AG08396 (cell line): ENCODE measurements at regions not wholly inside any gene's neighbourhood (a gene's known extent, or its start where the extent isn't known, plus 50 kb on each side); places are given as distances from the start of the nearest gene placed in this dataset.
A peak's percentile ranks its signal among the peaks of the same experiment; 100 is the strongest.

Experiments used
- DNase-seq: peaks from one replicate; pipeline ENCODE4 v3.0.0; 2012; ENCODE audit warnings: low spot score, mixed read lengths

- DNase-seq: no peak
Measured at GRCh38 chr5:142475102-142475513, 150.3 kb upstream of the SPRY4 start.

DNA sequence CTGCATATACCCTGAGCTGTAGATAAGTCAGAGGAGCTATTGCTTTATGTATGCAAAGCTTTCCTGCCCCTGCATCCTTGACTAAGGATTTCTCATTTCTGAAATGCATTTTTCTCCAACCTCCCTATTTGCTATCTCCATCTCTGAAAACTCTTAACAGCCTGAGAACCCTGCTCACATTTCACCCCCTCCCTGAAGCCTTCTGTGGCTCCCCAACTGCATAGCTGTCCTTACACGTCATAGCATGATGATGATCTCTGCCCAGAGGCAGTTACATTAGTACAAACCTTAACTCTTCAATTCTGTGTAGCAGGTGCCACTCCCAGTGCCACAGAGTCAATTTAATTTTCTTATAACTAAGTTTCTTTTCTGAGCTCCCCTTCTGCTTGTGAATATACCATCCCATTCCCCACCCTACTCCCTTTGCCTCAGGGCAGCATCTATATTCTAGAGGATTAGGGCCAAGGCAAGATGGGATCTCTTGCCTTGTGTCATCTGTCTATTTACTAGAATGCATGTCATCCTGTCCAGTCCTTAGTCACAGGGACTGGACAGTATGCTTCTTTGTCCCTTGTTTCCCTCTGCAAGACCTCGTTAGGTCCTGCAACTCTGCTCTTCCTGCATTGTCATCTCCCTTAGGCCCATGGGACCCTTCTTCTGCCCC, 149.7 kb upstream of the SPRY4 start:
- DNase-seq: peak; percentile 45

GRCh38 chr5:142473038-142473437, 148.2 kb upstream of the SPRY4 start:
- DNase-seq: no peak

GRCh38 chr5:142472306-142472951, 147.6 kb upstream of the SPRY4 start:
- peak; percentile 78 for DNase-seq

DNA sequence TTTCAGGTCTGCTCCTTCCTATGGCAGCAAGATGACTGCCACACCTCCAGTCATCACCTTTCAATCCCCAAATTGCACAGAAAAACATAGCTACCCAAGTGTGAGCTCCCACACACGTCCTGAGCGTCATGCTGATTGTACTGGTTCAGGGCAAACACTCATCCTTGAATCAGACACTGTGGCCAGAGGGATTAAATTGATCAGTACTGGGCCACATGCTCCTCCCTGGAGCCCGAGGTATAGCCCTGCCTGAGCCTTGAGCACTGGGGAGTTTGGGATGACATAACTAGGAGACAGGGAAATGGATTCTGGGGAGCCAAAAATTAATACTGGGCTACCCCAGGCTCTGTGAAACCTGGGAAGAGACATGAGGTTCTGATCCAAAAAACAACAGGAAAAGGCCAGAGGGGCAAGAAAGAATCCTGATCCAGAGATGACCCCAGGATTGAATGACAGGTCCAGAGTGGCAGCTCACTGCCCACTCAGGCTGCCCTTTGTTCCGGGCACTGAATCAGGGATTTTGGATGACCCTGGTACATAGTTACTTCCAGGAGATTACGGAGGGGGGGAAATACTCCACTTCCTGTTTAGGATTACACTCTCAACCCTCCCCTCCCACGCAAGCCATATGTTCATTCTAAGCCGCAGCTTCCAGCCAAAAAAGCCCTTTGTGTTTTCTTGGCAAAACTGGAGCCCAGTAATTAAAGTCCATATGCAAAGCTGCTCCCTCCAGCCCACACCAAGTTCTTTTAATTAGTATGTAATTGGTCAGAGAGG, 141.6 kb upstream of the SPRY4 start:
- peak; percentile 23 for DNase-seq

DNA sequence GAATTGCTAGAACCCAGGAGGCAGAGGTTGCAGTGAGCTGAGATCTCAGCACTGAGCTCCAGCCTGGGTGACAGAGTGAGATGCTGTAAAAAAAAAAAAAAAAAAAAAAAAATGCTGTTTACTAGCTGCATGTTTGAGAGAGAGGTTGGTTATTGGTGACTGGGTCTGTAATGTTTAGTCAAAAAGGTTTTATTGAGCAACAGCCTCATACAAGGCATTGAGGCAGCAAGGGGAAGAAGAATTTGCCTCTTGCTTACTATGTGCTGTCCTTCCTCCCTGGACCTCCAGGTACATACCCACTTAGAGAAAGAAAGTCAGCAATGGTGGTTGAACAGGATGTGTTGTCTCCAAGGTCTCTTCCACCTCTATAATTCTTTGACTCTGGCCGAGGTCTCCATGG, 140.7 kb upstream of the SPRY4 start:
- DNase-seq: no peak

DNA sequence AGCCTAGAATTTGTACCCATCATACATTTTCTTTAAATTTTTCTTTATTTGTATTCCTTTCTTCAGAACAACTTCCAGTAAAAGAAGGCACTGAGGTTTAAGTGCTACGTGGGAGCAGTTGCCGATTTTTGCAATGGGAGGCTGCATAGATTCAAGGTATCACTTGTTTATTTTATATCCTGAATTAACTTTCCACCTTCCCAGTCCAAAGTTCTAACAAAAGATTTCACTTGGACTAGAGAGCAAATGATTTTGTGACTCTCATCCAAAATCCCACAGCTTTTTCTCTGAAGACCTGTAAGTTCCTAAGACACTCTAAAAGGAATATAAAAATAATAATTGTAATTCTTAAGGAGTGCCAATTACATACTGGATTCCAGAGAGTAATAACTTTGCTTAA, 139.1 kb upstream of the SPRY4 start:
- no peak for DNase-seq

- DNase-seq: no peak
Measured at GRCh38 chr5:142461028-142461590, 136.3 kb upstream of the SPRY4 start.

DNA sequence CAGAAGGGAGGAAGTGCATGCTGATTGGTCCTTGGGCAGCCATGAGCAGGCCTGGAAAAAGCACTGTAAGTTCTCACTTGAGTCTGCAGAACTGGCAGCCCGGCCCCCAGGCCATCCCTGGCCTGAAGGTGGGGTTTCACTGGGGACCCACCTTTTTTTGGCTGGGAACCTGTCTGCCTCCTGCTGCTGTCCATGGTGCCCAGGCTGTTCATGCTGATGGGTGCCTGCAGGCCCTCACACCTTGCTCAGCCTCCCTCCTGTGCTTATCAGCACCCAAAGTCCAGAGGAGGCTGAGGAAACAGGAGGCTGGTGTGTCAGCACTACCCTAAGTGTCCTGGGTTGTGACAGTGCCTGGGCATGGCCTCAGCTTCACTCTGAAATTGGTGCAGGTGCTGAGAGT, 134.4 kb upstream of the SPRY4 start:
- no peak for DNase-seq

DNA sequence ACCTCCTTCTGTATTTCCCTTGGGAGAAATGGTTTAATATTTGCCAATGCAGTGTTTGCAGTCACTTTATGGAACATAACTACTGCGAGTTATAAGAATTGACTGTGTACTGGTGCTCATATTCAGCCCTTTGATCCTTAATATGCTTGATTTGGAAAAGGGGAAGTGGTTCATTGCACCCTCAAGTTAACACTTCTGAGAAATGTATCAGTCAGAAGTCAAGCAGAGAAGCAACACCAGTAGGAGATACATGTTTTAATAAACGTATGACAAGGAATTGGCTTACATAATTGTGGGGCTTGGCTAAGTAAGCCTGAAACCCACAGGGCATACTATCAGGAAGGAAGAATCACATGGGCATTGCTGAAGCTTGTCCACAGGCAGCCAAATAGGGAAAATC, 131.0 kb upstream of the SPRY4 start:
- DNase-seq: no peak

DNA sequence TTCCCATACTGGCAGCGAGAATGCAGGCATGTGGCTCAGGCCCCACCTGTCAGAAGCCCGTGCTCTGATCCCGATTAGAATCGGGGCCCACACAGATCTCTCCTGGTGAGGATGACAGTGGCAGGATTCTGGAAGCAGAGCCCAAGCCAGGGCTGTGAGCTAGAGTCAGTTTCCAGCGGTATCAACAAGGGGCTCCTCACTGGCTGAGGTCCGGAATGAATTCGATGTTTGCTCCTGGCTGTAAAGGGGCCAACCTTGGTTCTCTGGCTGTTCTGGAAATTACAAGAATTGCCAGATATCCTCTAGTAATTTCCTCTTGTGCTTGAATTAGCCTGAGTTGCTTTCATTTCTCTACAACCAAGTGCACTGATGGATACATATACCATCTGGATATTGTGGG, 129.1 kb upstream of the SPRY4 start:
- no peak for DNase-seq

- no peak for DNase-seq
Measured at GRCh38 chr5:142450419-142450818, 125.6 kb upstream of the SPRY4 start.

GRCh38 chr5:142447887-142448286, 123.1 kb upstream of the SPRY4 start:
- DNase-seq: no peak

- DNase-seq: no peak
Measured at GRCh38 chr5:142446960-142447279, 122.1 kb upstream of the SPRY4 start.

DNA sequence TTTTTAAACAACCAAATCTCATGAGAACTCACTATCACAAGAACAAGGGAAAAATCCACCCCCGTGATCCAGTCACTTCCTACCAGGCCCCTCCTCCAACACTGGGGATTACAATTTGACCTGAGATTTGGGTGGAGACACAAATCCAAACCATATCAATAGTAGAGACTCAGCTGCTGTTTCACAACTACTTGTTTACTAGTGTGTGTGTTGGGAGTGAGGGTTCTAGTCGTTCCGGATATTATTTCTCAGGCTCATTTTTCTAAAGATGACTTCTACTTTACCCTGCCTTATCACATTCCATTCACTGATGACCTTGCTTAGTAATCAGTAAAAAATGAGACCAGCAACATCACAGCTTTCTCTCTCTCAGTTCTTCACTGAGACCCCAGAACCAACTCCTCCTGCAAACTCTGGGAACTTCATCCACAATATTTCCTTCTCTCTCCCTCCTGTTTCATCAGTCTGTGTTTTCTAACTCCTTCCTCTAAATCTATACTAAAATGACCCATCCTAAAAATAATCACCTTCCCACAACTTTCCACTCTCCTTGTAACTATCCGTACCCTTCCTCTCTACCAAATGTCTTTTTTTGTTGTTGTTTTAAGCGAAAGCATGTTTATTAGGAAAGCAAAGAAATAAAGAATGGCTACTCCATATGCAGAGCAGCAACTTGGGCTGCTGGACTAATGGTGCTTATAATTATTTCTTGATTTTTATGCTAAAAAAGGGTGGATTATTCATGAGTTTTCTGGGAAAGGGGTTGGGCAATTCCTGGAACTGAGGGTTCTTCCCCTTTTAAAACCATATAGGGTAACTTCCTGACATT, 121.5 kb upstream of the SPRY4 start:
- peak; percentile 57 for DNase-seq

DNA sequence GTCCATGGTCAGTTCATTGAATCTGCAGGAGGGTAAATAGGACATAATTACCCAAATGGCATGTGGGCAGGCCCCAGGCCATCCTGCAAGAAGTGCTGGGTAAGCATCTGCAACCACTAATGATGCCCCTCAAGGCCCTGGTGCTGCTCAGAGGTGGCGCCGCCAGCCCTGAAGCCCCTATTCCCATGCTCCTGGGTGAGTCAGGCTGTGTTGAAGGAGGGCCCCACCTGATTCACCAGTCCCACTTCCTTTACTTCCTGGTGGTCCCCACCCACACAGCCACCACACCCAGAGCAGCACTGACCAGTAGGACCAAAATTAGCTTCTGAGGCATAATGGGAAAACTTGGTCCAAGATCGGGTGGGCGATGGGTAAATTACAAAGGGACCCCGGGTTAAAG, 120.4 kb upstream of the SPRY4 start:
- no peak for DNase-seq

DNA sequence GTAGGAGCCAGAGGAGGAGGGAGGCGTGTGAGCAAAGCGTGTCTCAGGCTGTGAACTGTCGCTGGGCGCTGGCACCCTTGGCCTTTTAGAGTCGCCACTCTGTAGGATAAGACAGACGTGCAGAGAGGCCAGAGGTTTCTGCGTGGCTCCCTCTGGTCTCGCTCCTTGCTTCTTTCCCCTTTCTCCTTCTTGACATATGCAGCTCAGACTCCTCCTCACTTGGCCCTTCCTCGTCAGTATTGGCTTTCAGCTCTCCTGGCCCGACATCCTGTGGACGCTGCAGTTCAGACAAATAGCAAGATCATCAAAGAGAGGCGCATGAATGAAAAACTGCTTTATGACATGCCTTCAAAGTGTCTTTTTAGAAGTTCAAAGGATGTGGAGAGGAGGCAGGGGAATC, 116.8 kb upstream of the SPRY4 start:
- DNase-seq: no peak

DNA sequence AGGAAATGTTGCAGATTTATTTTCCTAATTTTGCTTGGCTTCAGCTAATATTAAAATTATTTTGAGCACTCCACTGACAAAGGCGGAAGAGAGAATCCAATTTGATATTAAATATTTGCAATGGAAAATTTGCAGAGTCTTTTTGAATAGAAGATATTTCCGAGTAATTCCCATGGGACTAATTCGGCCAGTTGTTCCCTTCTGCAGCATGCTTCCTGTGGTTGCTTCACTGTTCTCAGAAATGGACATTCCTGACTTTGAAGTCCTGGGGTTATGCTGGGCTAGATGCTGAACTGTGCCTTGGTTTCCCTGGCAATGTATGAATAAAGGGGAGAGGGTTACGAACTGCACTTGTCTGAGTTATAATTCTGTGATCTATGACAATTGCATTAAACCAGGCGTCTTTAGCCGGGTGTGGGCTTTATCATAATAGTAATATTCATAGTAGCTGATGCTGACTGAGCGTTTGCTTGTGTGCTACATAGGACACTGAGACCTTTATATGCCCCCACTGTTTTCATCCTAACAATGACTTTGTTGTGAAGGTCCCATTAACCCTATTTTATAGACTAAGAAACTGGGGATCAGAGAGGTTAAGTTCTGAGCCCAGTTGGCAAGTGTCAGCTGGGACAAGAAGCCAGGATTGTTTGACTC, 114.5 kb upstream of the SPRY4 start:
- DNase-seq: no peak

DNA sequence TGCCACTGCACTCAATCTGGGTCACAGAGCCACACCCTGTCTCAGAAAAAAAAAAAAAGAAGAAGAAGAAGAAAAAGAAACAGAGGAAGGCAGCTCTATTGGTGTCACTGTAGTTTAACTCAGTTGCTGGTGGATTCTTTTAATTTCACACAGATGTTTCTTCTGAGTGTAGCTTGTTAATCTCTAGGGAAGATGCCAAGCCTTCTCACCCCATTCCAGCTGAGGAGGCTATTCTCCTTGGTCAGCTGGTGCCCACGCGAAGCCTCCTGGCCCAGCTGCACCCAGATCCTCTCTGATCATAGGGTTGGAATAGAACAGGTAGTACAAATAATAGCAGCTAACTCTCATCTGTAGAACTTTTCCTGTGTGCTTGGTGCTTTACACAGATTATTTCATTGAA, 113.8 kb upstream of the SPRY4 start:
- DNase-seq: no peak

DNA sequence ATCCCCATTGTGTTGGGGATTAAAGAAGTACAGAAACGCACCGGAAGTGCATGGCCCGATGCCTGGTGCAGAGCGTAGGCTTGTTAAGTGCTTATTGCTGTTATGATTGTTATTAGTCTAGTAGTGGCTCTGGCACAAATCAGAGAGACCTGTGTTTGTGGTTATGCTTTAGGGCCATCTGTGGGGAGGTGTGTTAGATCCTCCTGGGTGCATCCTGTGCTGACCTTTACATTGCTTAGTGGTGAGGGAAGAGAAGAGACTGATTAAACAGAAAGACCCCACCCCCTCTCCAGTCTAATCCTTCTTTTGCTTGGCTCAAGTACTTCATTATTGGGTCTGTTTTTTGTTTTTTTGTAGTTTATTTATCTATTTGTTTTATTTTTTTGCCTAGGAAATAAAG, 112.7 kb upstream of the SPRY4 start:
- DNase-seq: no peak

- no peak for DNase-seq
Measured at GRCh38 chr5:142435410-142436115, 110.7 kb upstream of the SPRY4 start.
